Vagina (tissue), 2 donors: ENCODE measurements at regions not wholly inside any gene's neighbourhood (a gene's known extent, or its start where the extent isn't known, plus 50 kb on each side); places are given as distances from the start of the nearest gene placed in this dataset.

Experiments
- POLR2A ChIP-seq, 2 donors: fragments of 450-650 bp; IDR thresholded peaks; one replicate each; pipeline ENCODE4 v1.6.1; 2017; ENCODE audit warnings: antibody characterized with exemption in 2 of 2, mild to moderate bottlenecking in 2 of 2, moderate library complexity in 2 of 2
- POLR2AphosphoS5 ChIP-seq, 2 donors: sonication (generic); formaldehyde crosslinking; IDR thresholded peaks; one replicate each; pipeline ENCODE4 v1.9.0; 2017; ENCODE audit warnings: antibody characterized with exemption in 2 of 2, mild to moderate bottlenecking in 2 of 2, low read depth in 1 of 2; ENCODE audit not compliant: insufficient read depth in 1 of 2
- TF ChIP-seq, protein P1 (sequence below), 3 experiments: fragments of 450-650 bp in 2 of 3; fragments of 200-600 bp in 1 of 3; sonication (generic) in 1 of 3; IDR thresholded peaks; one replicate each; pipeline ENCODE4 v1.5.1; 2017 to 2019; ENCODE audit warnings: antibody characterized with exemption in 3 of 3, mild to moderate bottlenecking in 2 of 3, moderate library complexity in 2 of 3

DNA sequence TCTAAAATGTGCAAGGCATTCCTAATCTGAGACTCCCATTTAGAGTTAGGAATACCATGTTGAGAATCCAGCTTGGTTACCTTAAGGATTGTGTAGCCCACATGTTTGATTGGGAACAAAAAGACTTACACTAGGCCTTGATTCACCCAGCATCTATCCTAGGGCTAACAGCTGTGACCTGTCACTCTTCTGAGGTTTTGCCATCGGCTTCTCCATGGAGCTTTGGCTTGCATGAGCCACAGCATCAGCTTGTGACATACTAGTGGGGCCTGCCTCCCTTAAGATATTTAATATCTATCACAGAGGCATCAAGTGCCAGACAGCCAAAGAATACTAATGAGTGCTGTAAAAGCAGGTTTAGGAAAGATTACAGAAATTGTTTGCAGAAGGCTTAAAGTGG is 241.3 kb upstream of the UBE2E3 start:
- no peak for TF ChIP-seq POLR2A (IDR thresholded peaks at IDR 0.05)
- TF ChIP-seq, protein P1, sequence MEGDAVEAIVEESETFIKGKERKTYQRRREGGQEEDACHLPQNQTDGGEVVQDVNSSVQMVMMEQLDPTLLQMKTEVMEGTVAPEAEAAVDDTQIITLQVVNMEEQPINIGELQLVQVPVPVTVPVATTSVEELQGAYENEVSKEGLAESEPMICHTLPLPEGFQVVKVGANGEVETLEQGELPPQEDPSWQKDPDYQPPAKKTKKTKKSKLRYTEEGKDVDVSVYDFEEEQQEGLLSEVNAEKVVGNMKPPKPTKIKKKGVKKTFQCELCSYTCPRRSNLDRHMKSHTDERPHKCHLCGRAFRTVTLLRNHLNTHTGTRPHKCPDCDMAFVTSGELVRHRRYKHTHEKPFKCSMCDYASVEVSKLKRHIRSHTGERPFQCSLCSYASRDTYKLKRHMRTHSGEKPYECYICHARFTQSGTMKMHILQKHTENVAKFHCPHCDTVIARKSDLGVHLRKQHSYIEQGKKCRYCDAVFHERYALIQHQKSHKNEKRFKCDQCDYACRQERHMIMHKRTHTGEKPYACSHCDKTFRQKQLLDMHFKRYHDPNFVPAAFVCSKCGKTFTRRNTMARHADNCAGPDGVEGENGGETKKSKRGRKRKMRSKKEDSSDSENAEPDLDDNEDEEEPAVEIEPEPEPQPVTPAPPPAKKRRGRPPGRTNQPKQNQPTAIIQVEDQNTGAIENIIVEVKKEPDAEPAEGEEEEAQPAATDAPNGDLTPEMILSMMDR (IDR thresholded peaks at IDR 0.05): no peak
- TF ChIP-seq POLR2AphosphoS5 (IDR thresholded peaks at IDR 0.05; ENCODE audit: insufficient read depth in 1 of 2, low read depth in 1 of 2): no peak
